Activated CD8-positive, alpha-beta memory T cell treated with anti-CD3 and anti-CD28 coated beads for 48 hours (primary cell): ENCODE measurements at regions not wholly inside any gene's neighbourhood (a gene's known extent, or its start where the extent isn't known, plus 50 kb on each side); places are given as distances from the start of the nearest gene placed in this dataset.
"Not testable (repeated sequence)": the region's sequence is repeated elsewhere in the genome, so short reads cannot be mapped to it uniquely, and the experiment has no call there.

Source experiments
- DNase-seq, 3 experiments: peaks; one replicate each; pipeline ENCODE4 v3.0.0-alpha.2; 2020; ENCODE audit warnings: low read depth in 2 of 3, low spot score in 2 of 3

GRCh38 chrX:129361576-129361975 lies 161.7 kb downstream of the SMARCA1 start:
- no peak for DNase-seq

- DNase-seq, result peak in 2 of 3 experiments; percentile 0 to 5
Measured at GRCh38 chrX:129360175-129360574, 163.1 kb downstream of the SMARCA1 start.

GRCh38 chrX:129359269-129359668 lies 164.0 kb downstream of the SMARCA1 start:
- no peak for DNase-seq

DNA sequence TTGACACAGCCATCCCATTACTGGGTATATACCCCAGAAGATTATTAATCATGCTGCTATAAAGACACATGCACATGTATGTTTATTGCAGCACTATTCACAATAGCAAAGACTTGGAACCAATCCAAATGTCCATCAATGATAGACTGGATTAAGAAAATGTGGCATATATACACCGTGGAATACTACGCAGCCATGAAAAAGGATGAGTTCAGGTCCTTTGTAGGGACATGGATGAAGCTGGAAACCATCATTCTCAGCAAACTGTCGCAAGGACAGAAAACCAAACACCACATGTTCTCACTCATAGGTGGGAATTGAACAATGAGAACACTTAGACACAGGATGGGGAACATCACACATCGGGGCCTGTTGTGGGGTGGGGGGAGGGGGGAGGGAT lies 165.9 kb downstream of the SMARCA1 start:
- not testable (repeated sequence) for DNase-seq

- no peak for DNase-seq
Measured at GRCh38 chrX:129347291-129347690, 176.0 kb downstream of the SMARCA1 start.

- DNase-seq, result no peak
Measured at GRCh38 chrX:129346574-129346973, 176.7 kb downstream of the SMARCA1 start.

- DNase-seq, result not testable (repeated sequence)
Measured at GRCh38 chrX:129337264-129337663, 186.0 kb downstream of the SMARCA1 start.

DNA sequence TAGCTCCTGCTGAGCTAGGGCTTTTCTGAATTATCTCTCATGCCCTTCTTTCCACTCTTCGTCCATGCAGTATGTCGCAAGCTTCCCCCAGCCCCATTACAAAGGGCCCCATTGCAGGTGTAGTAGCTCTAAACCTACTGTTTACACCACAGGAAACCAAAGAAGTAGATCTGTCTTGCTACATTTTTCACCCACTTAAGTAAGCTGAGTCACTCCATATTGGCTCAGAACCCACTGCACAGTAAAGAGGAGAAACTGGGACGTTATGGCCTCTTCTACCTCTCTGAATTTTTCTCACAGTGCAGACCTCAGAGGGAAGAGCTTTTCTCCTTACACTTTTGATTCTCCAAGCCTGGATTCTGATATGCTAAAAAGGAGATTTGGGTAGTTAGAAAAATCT lies 200.2 kb downstream of the SMARCA1 start:
- DNase-seq, result no peak

DNA sequence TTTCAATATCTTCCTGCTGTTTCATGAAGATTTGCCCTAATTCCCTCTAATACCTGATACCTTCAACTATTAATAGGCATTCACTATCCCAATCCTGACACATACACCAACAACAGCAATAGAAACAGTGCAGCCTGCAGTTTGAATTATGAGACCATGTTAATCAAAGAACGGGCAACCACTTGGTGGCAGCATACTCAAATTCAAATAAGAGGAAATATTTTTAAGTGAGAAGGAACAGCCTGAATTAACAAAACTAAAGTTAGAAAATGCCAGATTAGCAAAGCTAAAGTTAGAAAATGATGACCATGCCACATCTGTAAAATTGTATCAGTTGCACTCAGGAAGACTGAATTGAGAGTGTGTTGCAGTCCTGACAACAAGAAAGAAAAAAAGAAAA lies 204.9 kb downstream of the SMARCA1 start:
- DNase-seq, result no peak

- DNase-seq, result no peak
Measured at GRCh38 chrX:129316461-129316860, 206.8 kb downstream of the SMARCA1 start.

- DNase-seq, result no peak
Measured at GRCh38 chrX:129310000-129310399, 213.3 kb downstream of the SMARCA1 start.

DNA sequence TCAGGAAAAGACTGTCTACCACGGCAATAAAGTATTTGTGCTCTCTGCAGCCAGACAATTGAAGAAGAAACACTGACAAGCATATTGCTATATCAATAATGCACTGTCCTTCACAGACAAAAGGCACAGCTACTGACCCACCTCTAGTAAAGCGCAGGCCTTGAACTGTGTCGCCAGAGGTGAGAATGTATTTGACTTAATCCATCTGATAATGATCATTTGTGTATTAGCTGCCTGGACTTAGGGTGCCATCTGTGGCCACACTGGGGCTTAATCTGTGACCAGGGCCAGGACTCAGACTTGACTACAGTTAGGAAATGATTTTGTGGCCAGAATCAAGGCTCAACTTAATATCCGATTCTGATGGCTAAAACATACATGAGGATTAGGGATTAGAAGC lies 260.4 kb downstream of the SMARCA1 start:
- DNase-seq, result no peak

GRCh38 chrX:129255516-129255915 lies 267.8 kb downstream of the SMARCA1 start:
- not testable (repeated sequence) for DNase-seq

DNA sequence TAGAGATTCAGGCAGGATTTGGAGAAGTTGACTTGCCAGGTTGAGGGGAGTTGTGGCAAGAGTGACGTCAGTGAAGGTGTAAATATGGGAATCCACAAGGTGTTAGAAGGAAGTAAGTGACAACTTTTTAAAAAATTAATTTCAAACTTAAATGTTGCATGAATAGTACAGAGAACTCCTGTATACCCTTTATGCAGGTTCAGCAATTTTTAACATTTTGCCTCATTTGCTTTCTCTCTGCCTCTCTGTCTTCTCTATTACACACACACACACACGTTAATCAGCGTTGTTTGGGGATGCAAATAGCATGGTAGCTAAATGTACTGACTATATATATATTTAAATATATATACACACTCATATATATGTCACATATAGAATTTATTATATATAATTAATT lies 273.7 kb downstream of the SMARCA1 start:
- DNase-seq, result no peak

DNA sequence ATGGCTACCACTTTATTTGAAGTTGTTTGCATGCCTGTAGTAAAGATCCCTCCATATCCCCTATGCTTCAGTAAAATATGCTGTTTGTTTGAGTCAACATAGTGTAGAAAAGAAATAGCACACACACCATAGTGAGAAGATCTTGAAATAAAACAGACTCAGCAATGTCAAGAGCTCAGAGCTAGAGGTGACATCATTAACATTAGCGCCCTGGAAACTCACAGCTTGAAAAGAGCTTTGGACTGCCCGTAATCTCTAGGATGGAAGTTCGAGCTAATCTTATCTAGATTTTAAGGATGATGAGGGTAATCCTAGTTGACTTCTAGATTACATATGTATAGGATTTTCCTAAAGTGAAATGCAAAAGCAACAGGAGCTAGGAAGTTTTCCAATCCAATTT lies 275.6 kb downstream of the SMARCA1 start:
- no peak for DNase-seq

GRCh38 chrX:129239371-129239770 lies 283.9 kb downstream of the SMARCA1 start:
- DNase-seq, result no peak

- no peak for DNase-seq
Measured at GRCh38 chrX:129238011-129238410, 285.3 kb downstream of the SMARCA1 start.

GRCh38 chrX:129235903-129236302 lies 287.4 kb downstream of the SMARCA1 start:
- DNase-seq, result no peak

DNA sequence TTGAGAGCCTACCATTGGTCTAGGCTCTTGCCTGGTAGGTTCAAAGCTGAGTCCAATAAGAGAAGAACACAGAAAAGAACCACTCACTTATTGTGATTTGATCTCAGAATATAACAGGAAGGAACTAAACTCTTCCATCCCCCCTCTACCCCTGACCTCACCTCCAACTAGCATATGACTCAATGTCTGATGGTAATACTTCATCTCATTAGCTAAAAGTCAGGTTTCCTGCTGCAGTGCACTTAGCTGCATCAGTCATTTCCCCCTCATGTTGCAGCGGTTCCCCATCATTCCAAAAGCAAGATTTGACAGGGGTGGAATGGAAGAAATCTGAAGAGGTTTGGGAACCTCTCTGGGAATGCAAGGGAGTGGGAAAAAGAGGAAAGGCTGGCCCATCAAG lies 289.5 kb downstream of the SMARCA1 start:
- no peak for DNase-seq

DNA sequence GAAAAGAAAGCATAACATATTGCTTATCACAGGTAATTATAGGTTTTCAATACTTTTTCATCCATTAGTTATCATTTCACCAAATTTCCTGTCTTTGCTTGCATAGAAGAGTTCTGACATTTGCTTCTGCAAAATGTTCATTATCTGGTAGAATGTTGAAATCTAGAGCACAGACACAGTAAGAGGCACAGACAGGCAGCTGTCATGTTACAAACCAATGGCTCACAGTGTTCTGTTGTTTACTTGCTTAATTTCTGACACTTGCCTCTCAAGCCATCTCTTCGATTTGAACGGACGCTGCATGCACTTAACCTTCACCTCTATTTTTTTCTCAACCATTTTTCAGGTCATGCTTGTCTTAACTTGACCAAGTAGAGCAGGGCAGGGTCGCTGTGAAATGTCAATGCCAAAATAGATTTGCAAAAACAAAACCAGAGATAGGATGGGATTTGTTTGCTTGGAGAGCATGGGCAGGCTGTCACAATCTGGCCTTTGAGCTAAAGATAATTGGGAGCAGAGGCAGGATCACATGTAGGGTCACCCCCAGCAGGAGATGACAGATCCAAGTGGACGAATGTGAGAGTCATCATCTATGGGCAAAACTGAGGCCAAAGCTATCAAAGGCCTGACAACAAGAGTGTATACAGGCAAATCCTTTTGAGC lies 292.3 kb downstream of the SMARCA1 start:
- DNase-seq, result no peak

DNA sequence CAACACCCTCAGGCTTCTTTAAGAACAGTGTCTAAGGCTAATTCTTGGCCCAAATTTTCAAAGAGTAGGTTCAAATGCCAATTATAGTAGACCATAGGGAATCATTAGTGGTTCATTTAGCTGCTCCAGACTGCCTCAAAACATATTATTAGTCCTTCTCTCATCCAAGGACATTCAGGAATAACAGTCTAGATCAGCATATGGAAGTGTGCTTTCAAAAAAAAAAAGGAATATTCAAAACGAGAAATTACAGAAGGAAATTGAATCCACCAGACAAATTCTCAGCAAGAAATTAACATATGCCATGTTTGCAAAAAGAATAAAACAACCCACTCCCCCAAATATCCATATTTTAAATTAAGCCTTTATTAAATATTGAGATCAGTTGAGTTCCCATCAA lies 293.1 kb downstream of the SMARCA1 start:
- no peak for DNase-seq

DNA sequence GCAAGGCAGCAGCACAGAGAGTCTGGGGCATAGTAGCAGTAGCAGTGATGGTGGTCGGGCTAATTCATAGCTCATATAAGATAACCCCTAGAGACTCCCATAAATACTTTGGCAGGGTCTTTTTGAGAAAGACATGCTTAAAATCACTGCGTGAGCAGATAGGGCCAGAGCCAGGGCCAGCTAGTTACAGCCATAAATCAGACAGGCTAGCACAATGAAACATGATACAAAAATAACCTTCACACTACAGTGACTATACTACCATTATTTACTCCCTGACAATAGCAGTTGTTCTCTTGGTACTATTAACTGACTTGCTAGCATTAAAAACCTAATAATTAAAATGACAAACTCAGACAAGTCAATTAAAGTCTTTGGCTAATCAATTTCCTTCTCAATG lies 295.9 kb downstream of the SMARCA1 start:
- no peak for DNase-seq

DNA sequence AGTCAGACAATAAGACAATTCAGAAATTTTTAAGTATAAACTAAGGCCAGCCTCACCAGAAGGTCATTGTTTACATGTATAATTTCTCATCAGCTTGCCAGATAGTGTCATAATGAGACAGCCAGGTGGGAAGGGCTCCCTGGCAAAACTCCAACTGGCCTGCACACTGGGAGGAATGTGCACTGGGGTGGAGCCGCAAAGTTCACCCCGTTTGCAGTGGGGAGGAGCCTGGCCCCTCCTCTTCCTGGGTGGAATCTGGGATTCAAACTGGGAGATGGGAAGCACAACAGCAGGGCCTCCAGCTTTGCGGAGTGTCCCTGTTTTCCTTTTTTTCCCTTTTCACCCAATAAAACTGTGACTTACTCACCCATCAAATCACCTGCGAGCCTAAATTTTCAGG lies 329.9 kb downstream of the SMARCA1 start:
- no peak for DNase-seq

GRCh38 chrX:129188231-129188630 lies 335.1 kb downstream of the SMARCA1 start:
- DNase-seq, result no peak
